GM18526 (cell line): ENCODE measurements at regions not wholly inside any gene's neighbourhood (a gene's known extent, or its start where the extent isn't known, plus 50 kb on each side); places are given as distances from the start of the nearest gene placed in this dataset.

Experiments
- POLR2A ChIP-seq: IDR thresholded peaks from 3 replicates; pipeline ENCODE4 v1.6.1; 2011; ENCODE audit not compliant: insufficient read length; ENCODE audit errors: extremely low read depth

GRCh38 chr22:47902646-47903180, 1140.3 kb downstream of the TBC1D22A start:
- no peak for TF ChIP-seq POLR2A

GRCh38 chr22:47901911-47902310, 1139.5 kb downstream of the TBC1D22A start:
- TF ChIP-seq POLR2A: no peak

- no peak for TF ChIP-seq POLR2A
Measured at GRCh38 chr22:47899894-47900293, 1137.4 kb downstream of the TBC1D22A start.

- TF ChIP-seq POLR2A: no peak
Measured at GRCh38 chr22:47898946-47899345, 1136.5 kb downstream of the TBC1D22A start.

GRCh38 chr22:47891609-47892008, 1129.2 kb downstream of the TBC1D22A start:
- TF ChIP-seq POLR2A: no peak

GRCh38 chr22:47888817-47889216, 1126.4 kb downstream of the TBC1D22A start:
- no peak for TF ChIP-seq POLR2A

- no peak for TF ChIP-seq POLR2A
Measured at GRCh38 chr22:47884775-47885174, 1122.3 kb downstream of the TBC1D22A start.

- no peak for TF ChIP-seq POLR2A
Measured at GRCh38 chr22:47884200-47884599, 1121.8 kb downstream of the TBC1D22A start.

- TF ChIP-seq POLR2A: no peak
Measured at GRCh38 chr22:47883757-47884156, 1121.3 kb downstream of the TBC1D22A start.

GRCh38 chr22:47879346-47879745, 1116.9 kb downstream of the TBC1D22A start:
- TF ChIP-seq POLR2A: no peak

GRCh38 chr22:47878460-47878859, 1116.0 kb downstream of the TBC1D22A start:
- TF ChIP-seq POLR2A: no peak

- TF ChIP-seq POLR2A: no peak
Measured at GRCh38 chr22:47872761-47873535, 1110.5 kb downstream of the TBC1D22A start.

- TF ChIP-seq POLR2A: no peak
Measured at GRCh38 chr22:47865626-47866025, 1103.2 kb downstream of the TBC1D22A start.

GRCh38 chr22:47862394-47862793, 1099.9 kb downstream of the TBC1D22A start:
- no peak for TF ChIP-seq POLR2A

- TF ChIP-seq POLR2A: no peak
Measured at GRCh38 chr22:47859881-47860525, 1097.6 kb downstream of the TBC1D22A start.

GRCh38 chr22:47858773-47859306, 1096.4 kb downstream of the TBC1D22A start:
- no peak for TF ChIP-seq POLR2A
